MV-4-11 (cell line): ENCODE measurements at regions not wholly inside any gene's neighbourhood (a gene's known extent, or its start where the extent isn't known, plus 50 kb on each side); places are given as distances from the start of the nearest gene placed in this dataset.
"Not testable (repeated sequence)": the region's sequence is repeated elsewhere in the genome, so short reads cannot be mapped to it uniquely, and the experiment has no call there.

Source experiments
- DNase-seq: peaks from one replicate; lab custom pipeline; 2025; lab: John Stamatoyannopoulos, UW

DNA sequence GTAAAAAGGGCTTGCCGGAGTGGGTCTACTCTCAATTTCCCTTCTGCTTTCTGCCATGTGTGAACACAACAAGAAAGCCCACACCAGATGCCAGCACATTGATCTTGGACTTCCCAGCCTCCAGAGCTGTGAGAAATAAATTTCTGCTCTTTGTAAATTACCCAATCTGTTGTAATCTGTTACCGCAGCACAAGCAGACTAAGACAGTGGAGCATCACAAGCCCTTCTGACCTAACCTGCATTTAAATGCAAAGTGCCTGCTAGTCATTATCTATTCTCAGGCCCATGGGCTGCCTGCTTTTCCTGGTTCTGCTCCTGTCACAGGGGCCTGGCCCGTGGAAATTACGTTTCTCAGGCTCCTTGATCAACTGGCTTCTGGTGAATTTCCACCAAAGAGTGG lies 199.3 kb upstream of the AUTS2 start:
- peak; percentile 21 for DNase-seq

DNA sequence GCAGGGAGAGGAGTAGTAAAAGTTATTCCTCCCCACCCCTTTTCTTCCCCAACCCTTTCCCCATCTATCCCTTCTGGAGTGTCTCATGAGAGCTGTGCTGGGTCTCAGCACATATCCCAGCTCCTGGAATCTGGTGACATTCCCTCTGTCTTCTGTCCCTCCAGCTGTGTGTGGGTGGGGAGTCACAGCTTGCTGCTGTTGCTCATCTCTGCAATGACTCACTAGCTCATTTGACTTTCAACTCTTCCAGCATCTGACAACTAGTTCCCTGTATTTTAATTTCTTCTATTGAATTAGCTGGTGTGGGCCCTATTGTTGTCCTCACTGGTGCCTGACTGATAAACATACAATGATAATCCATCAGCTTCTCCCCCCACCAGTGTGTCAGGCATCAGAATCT lies 198.9 kb upstream of the AUTS2 start:
- peak; percentile 17 for DNase-seq

- DNase-seq, result no peak
Measured at GRCh38 chr7:69402696-69403095, 195.6 kb upstream of the AUTS2 start.

- DNase-seq, result peak; percentile 17
Measured at GRCh38 chr7:69403169-69403568, 195.1 kb upstream of the AUTS2 start.

- DNase-seq, result peak; percentile 42
Measured at GRCh38 chr7:69411018-69411417, 187.3 kb upstream of the AUTS2 start.

GRCh38 chr7:69411466-69411865 lies 186.8 kb upstream of the AUTS2 start:
- no peak for DNase-seq

DNA sequence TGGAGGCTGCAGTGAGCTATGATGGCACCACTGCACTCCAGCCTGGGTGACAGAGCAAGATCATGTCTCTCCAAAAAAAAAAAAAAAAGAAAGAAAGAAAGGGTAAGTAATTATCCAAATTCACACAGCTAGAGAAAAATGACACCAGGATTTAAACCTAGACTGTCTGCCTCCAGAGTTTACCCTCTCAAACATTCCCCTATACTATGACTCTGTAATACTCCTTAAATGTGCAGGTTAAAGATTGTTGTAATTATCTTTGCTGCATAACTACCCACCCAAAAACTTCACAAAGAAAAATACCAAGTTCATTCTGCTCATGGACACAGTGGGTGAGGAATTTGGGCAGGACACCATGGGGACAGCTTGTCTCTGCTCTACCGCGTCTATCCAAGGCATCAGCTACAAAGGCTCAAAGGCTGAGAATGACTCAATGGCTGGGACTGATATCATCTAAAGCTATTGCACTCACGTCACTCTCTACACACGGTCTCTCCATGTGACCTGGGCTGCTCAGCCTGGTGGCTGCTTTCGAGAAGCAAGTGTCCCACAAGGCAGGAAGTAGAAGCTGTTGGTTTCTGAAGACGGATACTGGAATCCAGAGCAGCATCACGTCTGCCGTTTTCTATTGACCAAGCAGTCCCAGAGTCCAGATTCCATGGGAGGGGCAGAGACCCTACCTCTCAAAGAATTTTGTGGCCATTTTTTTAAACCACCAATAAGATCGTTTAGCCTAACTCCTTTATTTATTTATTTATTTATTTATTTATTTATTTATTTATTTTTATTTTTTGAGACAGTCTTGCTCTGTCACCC lies 185.7 kb upstream of the AUTS2 start:
- DNase-seq, result peak; percentile 89

DNA sequence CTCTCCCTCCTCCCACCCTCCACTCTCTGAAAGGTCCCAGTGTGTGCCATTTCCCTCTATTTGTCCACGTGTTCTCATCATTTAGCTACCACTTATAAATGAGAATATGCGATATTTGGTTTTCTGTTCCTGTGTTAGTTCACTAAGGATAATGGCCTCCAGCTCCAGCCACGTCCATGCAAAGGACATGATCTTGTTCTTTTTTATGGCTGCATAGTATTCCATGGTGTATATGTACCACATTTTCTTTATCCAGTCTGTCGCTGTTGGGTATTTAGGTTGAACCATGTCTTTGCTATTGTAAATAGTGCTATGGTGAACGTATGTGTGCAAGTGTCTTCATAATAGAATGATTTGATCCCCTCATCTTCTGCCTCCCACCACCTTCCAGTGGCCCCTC lies 183.7 kb upstream of the AUTS2 start:
- no peak for DNase-seq

- DNase-seq, result no peak
Measured at GRCh38 chr7:69418869-69419670, 179.2 kb upstream of the AUTS2 start.

GRCh38 chr7:69419934-69420333 lies 178.3 kb upstream of the AUTS2 start:
- peak; percentile 87 for DNase-seq

DNA sequence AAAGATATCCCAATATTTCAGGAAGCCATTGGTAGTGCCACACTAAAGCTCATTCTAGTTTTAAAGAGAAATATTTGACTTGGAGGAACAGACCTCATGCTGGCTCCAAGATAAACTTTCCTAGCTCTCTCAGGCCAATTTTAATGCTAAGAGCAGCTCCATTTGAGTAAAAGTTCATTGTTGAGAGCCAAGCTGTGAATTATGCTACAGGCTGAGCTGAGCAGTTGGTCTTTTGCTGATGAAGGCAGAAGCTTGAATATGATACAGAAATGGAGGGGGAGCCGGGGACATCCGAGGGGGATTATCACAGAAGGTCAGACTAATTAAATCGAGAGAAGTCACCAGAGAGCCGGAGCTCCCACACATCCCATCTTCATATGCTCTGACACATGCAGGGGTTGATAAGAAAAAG lies 175.7 kb upstream of the AUTS2 start:
- DNase-seq, result no peak

DNA sequence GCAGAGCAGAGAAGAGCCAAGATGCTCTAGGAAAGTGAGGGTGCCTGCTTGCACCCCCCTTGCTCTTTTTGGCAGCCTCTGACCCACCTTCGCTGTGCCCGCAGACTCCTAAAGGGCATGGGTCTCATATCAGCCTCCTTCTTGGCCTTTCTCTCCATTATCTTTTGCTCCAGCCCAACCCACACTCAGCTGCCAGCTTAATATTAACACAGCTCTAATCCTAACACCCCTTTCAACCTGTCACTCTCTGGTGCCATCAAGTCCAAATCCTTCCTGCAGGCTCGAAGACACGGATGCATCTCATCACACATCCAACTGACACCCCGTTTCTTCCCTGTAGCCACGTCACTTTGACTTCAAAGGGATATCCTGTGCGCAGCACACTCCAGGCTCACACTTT lies 171.6 kb upstream of the AUTS2 start:
- no peak for DNase-seq

DNA sequence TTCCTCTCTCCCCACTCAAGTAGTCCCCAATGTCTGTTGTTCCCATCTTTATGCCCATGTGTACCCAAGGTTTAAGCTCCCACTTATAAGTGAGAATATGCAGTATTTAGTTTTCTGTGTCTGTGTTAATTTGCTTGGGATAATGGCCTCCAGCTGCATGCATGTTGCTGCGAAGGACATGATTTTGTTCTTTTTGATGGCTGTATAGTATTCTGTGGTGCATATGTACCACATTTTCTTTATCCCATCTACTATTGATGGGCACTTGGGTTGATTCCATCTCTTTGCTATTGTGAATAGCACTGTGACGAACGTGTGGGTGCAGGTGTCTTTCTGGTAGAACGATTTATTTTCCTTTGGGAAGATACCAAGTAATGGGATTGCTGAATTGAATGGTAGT lies 170.2 kb upstream of the AUTS2 start:
- DNase-seq, result no peak

- DNase-seq, result no peak
Measured at GRCh38 chr7:69429911-69430383, 168.3 kb upstream of the AUTS2 start.

DNA sequence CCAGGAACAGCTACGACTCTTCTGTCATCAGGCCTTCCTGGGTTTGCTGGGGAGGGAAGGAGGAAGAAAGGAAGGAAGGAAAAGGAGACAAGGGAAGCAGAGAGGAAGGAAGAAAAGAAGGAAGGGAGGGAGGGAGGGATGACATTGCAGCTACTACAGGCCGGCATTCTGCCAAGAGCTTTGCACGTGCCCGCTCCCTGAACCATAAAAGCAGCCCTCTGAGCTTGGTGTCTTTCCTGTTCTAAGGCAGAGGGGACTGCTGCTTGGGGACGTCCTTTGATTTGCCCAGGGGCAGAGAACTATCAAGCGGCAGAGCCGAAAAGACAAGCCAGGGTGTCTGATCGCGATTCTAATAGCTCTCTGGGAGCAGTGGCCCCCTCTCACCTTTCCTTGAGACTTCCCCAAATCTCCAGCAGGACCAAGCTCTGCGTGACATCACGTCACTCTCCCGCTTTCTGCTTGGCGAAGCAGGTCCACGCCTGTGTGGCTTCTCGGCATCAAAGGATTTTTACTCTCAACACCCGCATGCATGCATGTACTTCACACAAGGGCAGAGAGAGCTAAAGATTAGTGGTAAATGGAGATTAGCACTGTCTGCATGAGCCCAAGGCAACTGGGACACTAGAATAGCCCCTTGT lies 167.8 kb upstream of the AUTS2 start:
- DNase-seq, result peak; percentile 30

GRCh38 chr7:69431626-69432025 lies 166.6 kb upstream of the AUTS2 start:
- no peak for DNase-seq

- not testable (repeated sequence) for DNase-seq
Measured at GRCh38 chr7:69432276-69432675, 166.0 kb upstream of the AUTS2 start.

DNA sequence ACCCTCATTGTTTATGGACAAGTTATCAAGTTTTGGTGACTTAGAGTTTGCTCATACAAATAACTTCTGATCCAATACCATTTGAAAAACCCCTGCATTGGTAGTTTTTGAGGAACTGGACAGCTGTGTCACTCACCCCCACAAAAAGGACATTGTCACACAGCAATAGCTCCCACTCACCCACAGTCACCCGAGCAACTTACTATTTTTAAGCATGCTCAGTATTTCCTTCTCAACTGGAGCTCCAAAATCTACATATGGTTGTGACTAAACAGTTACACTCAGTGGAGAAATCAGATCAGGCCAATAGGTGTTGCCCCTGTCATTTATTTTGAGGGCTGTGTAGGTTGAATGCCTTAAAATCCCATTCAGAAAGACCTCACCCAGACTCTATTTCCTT lies 165.2 kb upstream of the AUTS2 start:
- peak; percentile 83 for DNase-seq

GRCh38 chr7:69434398-69434815 lies 163.9 kb upstream of the AUTS2 start:
- peak; percentile 91 for DNase-seq

- DNase-seq, result no peak
Measured at GRCh38 chr7:69435711-69436110, 162.6 kb upstream of the AUTS2 start.

DNA sequence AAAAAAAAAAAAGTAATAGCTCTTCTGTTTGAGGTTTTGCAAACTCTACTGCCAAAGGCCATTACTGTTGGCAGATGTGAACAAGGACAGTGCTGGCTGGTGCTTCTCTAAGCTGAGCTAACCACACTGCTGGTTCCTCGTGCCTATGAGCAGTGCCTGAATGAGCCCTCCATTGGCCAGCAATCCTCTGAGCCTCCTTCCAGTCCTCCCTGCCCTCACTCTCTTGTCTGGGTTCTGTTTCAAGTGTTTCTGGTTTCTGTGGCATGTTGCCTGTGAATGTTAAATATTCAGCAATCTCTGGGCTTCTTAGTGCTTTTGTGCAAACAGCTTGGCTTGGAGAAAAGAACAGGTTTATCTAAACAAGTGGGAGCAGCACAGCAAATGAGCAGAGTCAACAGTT lies 161.3 kb upstream of the AUTS2 start:
- peak; percentile 93 for DNase-seq

DNA sequence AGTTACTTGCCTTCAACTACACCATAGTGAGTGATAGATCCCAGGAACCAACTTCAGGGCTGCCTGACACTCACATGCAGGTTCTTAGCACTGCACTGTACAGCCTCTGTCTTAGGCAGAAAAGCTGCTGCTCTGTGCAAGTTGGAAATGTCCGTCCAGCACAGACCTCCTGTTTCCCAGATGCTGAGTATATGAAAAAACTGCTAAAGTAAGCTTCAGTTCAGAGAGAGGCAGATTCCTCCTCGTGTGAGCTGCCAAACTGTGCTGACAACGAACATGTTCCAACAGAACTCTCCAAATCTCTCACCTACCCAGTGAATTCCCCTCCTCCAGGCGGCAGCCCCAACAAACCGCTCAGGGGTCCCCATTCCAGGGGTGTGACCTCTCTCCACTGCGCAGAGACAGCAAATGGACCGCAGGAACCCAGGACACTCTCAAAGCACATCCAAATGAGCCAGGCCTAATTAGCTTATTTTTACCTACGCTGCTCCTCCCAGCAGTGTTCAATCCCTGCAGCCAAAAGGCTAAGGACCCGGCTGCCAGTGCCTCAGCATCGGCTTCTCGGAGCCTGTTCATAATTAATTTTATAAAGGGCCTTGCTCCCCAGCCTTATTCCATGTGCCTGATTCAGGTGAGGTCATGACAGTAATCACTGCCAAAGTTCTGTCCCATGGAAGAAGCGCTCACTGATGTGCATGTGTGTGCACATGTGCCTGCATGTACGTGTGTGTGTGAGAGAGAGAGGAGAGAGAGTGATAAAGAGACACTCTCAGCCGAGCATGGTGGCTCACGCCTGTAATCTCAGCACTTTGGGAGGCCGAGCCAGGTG lies 159.5 kb upstream of the AUTS2 start:
- DNase-seq, result no peak
